ENCODE measurements at regions not wholly inside any gene's neighbourhood (a gene's known extent, or its start where the extent isn't known, plus 50 kb on each side); places are given as distances from the start of the nearest gene placed in this dataset.
"Not testable (repeated sequence)": the region's sequence is repeated elsewhere in the genome, so short reads cannot be mapped to it uniquely, and the experiment has no call there.

- TF ChIP-seq CTCF, POLR2A, POLR2AphosphoS5 (IDR thresholded peaks at IDR 0.05): not testable (repeated sequence)
These were observed 236.6 kb downstream of the ANKRD30B start for GRCh38 chr18:14984531-14984930.

Measured in breast epithelium (tissue), 3 donors.